ENCODE measurements at regions not wholly inside any gene's neighbourhood (a gene's known extent, or its start where the extent isn't known, plus 50 kb on each side); places are given as distances from the start of the nearest gene placed in this dataset.

DNA sequence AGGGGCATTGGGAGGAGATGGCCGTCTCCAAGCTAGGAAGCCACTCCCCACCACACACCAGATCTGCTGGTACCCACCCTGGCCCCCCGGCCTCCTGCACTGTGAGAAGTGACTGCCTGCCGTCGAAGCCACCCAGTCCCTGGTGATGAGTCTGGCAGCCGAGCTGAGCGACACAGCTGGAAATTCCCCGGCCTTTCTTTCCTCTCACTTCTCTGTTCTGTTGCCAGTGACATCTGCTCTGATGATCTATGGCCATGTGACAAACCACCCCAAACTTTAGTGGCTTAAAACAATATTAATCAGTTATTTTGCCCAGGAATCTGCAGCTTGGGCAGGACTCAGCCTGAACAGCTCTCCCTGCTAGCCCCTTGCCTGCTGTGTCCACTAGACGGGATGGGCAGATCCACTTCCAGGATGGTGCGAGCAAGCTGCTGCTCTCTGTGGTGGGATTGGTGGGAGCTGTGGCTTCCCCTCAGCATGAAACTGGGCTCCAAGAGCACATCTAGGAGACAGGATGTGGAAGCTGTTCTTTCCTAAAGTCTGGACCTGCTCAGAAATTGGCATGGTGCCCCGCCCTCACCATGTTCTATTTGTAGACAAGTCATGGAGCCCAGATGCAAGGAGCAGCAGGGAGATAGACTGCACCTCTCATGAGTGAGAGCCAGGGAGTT, 211.2 kb downstream of the GADD45G start:
- TF ChIP-seq EZH2 (IDR thresholded peaks at IDR 0.05; ENCODE audit: borderline replicate concordance, low read depth, low read length, poor library complexity, severe bottlenecking): no peak
- TF ChIP-seq, protein P1, sequence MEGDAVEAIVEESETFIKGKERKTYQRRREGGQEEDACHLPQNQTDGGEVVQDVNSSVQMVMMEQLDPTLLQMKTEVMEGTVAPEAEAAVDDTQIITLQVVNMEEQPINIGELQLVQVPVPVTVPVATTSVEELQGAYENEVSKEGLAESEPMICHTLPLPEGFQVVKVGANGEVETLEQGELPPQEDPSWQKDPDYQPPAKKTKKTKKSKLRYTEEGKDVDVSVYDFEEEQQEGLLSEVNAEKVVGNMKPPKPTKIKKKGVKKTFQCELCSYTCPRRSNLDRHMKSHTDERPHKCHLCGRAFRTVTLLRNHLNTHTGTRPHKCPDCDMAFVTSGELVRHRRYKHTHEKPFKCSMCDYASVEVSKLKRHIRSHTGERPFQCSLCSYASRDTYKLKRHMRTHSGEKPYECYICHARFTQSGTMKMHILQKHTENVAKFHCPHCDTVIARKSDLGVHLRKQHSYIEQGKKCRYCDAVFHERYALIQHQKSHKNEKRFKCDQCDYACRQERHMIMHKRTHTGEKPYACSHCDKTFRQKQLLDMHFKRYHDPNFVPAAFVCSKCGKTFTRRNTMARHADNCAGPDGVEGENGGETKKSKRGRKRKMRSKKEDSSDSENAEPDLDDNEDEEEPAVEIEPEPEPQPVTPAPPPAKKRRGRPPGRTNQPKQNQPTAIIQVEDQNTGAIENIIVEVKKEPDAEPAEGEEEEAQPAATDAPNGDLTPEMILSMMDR (conservative IDR thresholded peaks at IDR 0.05; ENCODE audit: low read depth, low read length): no peak
